ENCODE measurements at regions not wholly inside any gene's neighbourhood (a gene's known extent, or its start where the extent isn't known, plus 50 kb on each side); places are given as distances from the start of the nearest gene placed in this dataset.

GRCh38 chr9:105144076-105144475 is 100.4 kb upstream of the SLC44A1 start:
- H3K36me3 Mint-ChIP-seq (ENCODE audit: low read depth, unreplicated experiment) = no peaks in the 10 kb centered on the region
- DNase-seq (ENCODE audit: low spot score) = no peak
- H3K4me3 Mint-ChIP-seq (ENCODE audit: unreplicated experiment) = no peak overlapping the region
- no peak for TF ChIP-seq CTCF (IDR thresholded peaks at IDR 0.05; ENCODE audit: unreplicated experiment)
- peaks cover 5% of the 10 kb centered on the region for H3K27me3 Mint-ChIP-seq (ENCODE audit: unreplicated experiment)
- H3K4me1 Mint-ChIP-seq (ENCODE audit: unreplicated experiment) = peaks cover 17% of the 10 kb centered on the region
- H3K27ac Mint-ChIP-seq (ENCODE audit: unreplicated experiment) = no peak overlapping the region
- no peaks in the 10 kb centered on the region for H3K9me3 Mint-ChIP-seq (ENCODE audit: unreplicated experiment)

GRCh38 chr9:105144841-105145240 is 99.6 kb upstream of the SLC44A1 start:
- Mint-ChIP-seq H3K27ac (ENCODE audit: unreplicated experiment) (no peak overlapping the region), H3K27me3 (ENCODE audit: unreplicated experiment) (peaks cover 5% of the 10 kb centered on the region), H3K4me1 (ENCODE audit: unreplicated experiment) (peaks cover 13% of the 10 kb centered on the region), H3K9me3 (ENCODE audit: unreplicated experiment) (no peaks in the 10 kb centered on the region), H3K4me3 (ENCODE audit: unreplicated experiment) (no peak overlapping the region), H3K36me3 (ENCODE audit: low read depth, unreplicated experiment) (no peaks in the 10 kb centered on the region)
- no peak for DNase-seq (ENCODE audit: low spot score)
- no peak for TF ChIP-seq CTCF (IDR thresholded peaks at IDR 0.05; ENCODE audit: unreplicated experiment)

- Mint-ChIP-seq H3K36me3 (ENCODE audit: low read depth, unreplicated experiment) (no peaks in the 10 kb centered on the region), H3K4me3 (ENCODE audit: unreplicated experiment) (no peak overlapping the region), H3K9me3 (ENCODE audit: unreplicated experiment) (no peaks in the 10 kb centered on the region), H3K27me3 (ENCODE audit: unreplicated experiment) (peaks cover 5% of the 10 kb centered on the region), H3K27ac (ENCODE audit: unreplicated experiment) (no peak overlapping the region), H3K4me1 (ENCODE audit: unreplicated experiment) (peaks cover 11% of the 10 kb centered on the region)
- no peak for DNase-seq (ENCODE audit: low spot score)
- TF ChIP-seq CTCF (IDR thresholded peaks at IDR 0.05; ENCODE audit: unreplicated experiment) = no peak
These were observed 97.8 kb upstream of the SLC44A1 start for GRCh38 chr9:105146677-105147076.

- Mint-ChIP-seq H3K9me3 (ENCODE audit: unreplicated experiment) (no peaks in the 10 kb centered on the region), H3K27ac (ENCODE audit: unreplicated experiment) (no peak overlapping the region), H3K27me3 (ENCODE audit: unreplicated experiment) (peaks cover 7% of the 10 kb centered on the region), H3K36me3 (ENCODE audit: low read depth, unreplicated experiment) (no peaks in the 10 kb centered on the region), H3K4me1 (ENCODE audit: unreplicated experiment) (peaks cover 11% of the 10 kb centered on the region), H3K4me3 (ENCODE audit: unreplicated experiment) (no peak overlapping the region)
- DNase-seq (ENCODE audit: low spot score) = no peak
- no peak for TF ChIP-seq CTCF (IDR thresholded peaks at IDR 0.05; ENCODE audit: unreplicated experiment)
These were observed 97.2 kb upstream of the SLC44A1 start for GRCh38 chr9:105147110-105147871.

GRCh38 chr9:105148328-105149006 is 96.0 kb upstream of the SLC44A1 start:
- Mint-ChIP-seq H3K27ac (ENCODE audit: unreplicated experiment) (no peak overlapping the region), H3K4me1 (ENCODE audit: unreplicated experiment) (peaks cover 10% of the 10 kb centered on the region), H3K9me3 (ENCODE audit: unreplicated experiment) (no peaks in the 10 kb centered on the region), H3K4me3 (ENCODE audit: unreplicated experiment) (no peak overlapping the region), H3K27me3 (ENCODE audit: unreplicated experiment) (peaks cover 7% of the 10 kb centered on the region), H3K36me3 (ENCODE audit: low read depth, unreplicated experiment) (no peaks in the 10 kb centered on the region)
- peak; percentile 35 for DNase-seq (ENCODE audit: low spot score)
- TF ChIP-seq CTCF (IDR thresholded peaks at IDR 0.05; ENCODE audit: unreplicated experiment) = no peak
